ENCODE measurements at regions not wholly inside any gene's neighbourhood (a gene's known extent, or its start where the extent isn't known, plus 50 kb on each side); places are given as distances from the start of the nearest gene placed in this dataset.

DNA sequence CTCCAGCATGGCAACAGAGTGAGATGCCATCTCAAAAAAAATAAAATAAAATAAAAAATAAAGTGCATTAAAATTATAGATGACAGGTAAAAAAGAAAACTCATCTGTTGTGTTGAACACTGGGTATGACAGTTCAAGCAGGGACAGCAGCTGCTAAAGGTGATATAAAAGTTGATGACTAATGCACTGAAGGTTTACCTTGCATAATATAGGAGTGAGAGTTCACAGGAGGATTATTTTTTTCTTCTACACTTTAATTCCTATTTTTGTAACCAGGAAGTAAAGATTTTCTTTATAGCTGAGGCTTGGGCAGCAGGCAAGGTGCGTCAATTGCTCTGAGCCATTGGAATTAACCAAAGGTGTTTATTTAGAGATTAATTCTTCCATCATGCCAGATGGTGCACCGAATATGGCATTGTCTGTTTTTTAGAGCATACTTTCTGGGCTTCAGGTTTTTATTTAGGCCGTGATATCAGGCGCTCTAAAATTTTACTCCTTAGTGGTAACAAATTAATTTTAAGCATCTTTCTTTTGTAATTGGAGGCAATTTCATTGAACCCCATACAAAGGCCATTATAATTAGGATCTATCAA is 337.0 kb upstream of the SLC10A2 start:
- FAIRE-seq (no peak), DNase-seq (ENCODE audit: low read depth in 1 of 2, low spot score in 2 of 2) (no peak)
- no peak overlapping the region for H3K4ac ChIP-seq (replicated peaks; ENCODE audit: insufficient read length, low read depth, low read length)
- POLR2A ChIA-PET (ENCODE audit: partially characterized antibody), result no interaction called here
- no peaks in the 10 kb centered on the region for H3K79me2 ChIP-seq (ENCODE audit: control insufficient read depth in 1 of 2, insufficient read depth in 2 of 2, low read length in 2 of 2)
- no peaks in the 10 kb centered on the region for H3K27me3 ChIP-seq (replicated peaks in 1 of 4; ENCODE audit: control insufficient read depth in 3 of 4, extremely low read depth in 1 of 4, insufficient read depth in 3 of 4, low read length in 3 of 4)
- no peaks in the 10 kb centered on the region for H4K20me1 ChIP-seq (replicated peaks in 1 of 2; ENCODE audit: control insufficient read depth in 1 of 2, insufficient read depth in 2 of 2, low read length in 2 of 2)
- H3K9ac ChIP-seq (replicated peaks in 1 of 4; ENCODE audit: extremely low read depth in 1 of 4, low read depth in 3 of 4, low read length in 3 of 4), result no peak overlapping the region
- no peak overlapping the region for H3K27ac ChIP-seq (ENCODE audit: low read depth, low read length)
- H3K23me2 ChIP-seq (ENCODE audit: low read depth, low read length), result no peaks in the 10 kb centered on the region
- no peak overlapping the region for H4K91ac ChIP-seq (replicated peaks; ENCODE audit: insufficient read length, low read length)
- H2BK15ac ChIP-seq (ENCODE audit: low read length), result no peak overlapping the region
- H2BK12ac ChIP-seq (ENCODE audit: low read depth, low read length), result no peak overlapping the region
- no peak overlapping the region for H3K14ac ChIP-seq (ENCODE audit: insufficient read length)
- H2BK5ac ChIP-seq (ENCODE audit: low read depth, low read length), result no peak overlapping the region
- H3K23ac ChIP-seq (ENCODE audit: insufficient read length), result no peak overlapping the region
- no peak overlapping the region for H3K56ac ChIP-seq (replicated peaks; ENCODE audit: insufficient read length, low read depth, low read length)
- no peak overlapping the region for H3K18ac ChIP-seq (ENCODE audit: extremely low read depth, low read length)
- no peak overlapping the region for H3K4me3 ChIP-seq (ENCODE audit: extremely low read depth in 1 of 4, insufficient read depth in 2 of 4, low read depth in 3 of 4, low read length in 4 of 4)
- 85% methylated on average over 4 of the region's 4 CpGs; no CpG with 5 or more reads in 1 of the 2 experiments for WGBS, 2 experiments (ENCODE audit: extremely low coverage in 1 of 2, insufficient coverage in 1 of 2, insufficient read length in 1 of 2, insufficient replicate concordance in 2 of 2, low coverage in 1 of 2, low lambda C conversion rate in 2 of 2, missing lambda C conversion rate in 1 of 2)
- no peak overlapping the region for H3K4me2 ChIP-seq (ENCODE audit: insufficient read depth in 1 of 2, low read depth in 2 of 2, low read length in 2 of 2)
- no peak overlapping the region for H2AK5ac ChIP-seq (ENCODE audit: low read depth, low read length)
- H3K36me3 ChIP-seq (ENCODE audit: control insufficient read depth in 2 of 4, insufficient read depth in 4 of 4, low read length in 3 of 4), result no peaks in the 10 kb centered on the region; a peak in 1 of 8 replicates
- no peak overlapping the region for H4K5ac ChIP-seq (ENCODE audit: insufficient read length, low read depth, low read length)
- CTCF ChIA-PET (ENCODE audit: partially characterized antibody), result no interaction called here
- no peak overlapping the region for H2BK20ac ChIP-seq (ENCODE audit: low read length)
- H4K8ac ChIP-seq (ENCODE audit: extremely low read depth, insufficient read depth, low read length), result no peak overlapping the region
- H2AFZ ChIP-seq (ENCODE audit: low read length), result no peak overlapping the region
- H3K9me3 ChIP-seq (ENCODE audit: insufficient read depth in 2 of 2, low read depth in 1 of 2, low read length in 1 of 2), result peaks cover 6 to 12% of the 10 kb centered on the region in 2 experiments
- peaks cover 0 to 14% (median 10%) of the 10 kb centered on the region in 4 experiments; a peak in 5 of 7 replicates for H3K4me1 ChIP-seq (replicated peaks in 1 of 4; ENCODE audit: control insufficient read depth in 3 of 4, insufficient read depth in 4 of 4, low read length in 3 of 4)
- H3K79me1 ChIP-seq (ENCODE audit: low read depth, low read length), result no peaks in the 10 kb centered on the region
- H2BK120ac ChIP-seq (replicated peaks; ENCODE audit: low read depth, low read length), result no peak overlapping the region
- TF ChIP-seq EZH2 (IDR thresholded peaks at IDR 0.05; ENCODE audit: low read depth, low read length, severe bottlenecking), result no peak
- no peak for TF ChIP-seq EP300 (IDR thresholded peaks at IDR 0.05; ENCODE audit: borderline replicate concordance in 1 of 2, low read depth in 2 of 2, low read length in 2 of 2)
- TF ChIP-seq, protein P1, sequence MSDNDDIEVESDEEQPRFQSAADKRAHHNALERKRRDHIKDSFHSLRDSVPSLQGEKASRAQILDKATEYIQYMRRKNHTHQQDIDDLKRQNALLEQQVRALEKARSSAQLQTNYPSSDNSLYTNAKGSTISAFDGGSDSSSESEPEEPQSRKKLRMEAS (IDR thresholded peaks at IDR 0.05), result no peak
- TF ChIP-seq KDM5A (IDR thresholded peaks at IDR 0.05; ENCODE audit: low read length), result no peak
- TF ChIP-seq YY1 (IDR thresholded peaks at IDR 0.05; ENCODE audit: low read depth, low read length), result no peak
- no peak for TF ChIP-seq SUZ12 (IDR thresholded peaks at IDR 0.05; ENCODE audit: low read length)
- TF ChIP-seq, protein P2, sequence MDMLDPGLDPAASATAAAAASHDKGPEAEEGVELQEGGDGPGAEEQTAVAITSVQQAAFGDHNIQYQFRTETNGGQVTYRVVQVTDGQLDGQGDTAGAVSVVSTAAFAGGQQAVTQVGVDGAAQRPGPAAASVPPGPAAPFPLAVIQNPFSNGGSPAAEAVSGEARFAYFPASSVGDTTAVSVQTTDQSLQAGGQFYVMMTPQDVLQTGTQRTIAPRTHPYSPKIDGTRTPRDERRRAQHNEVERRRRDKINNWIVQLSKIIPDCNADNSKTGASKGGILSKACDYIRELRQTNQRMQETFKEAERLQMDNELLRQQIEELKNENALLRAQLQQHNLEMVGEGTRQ (IDR thresholded peaks at IDR 0.05; ENCODE audit: low read length), result no peak
- no peak for TF ChIP-seq SIRT6 (IDR thresholded peaks at IDR 0.05; ENCODE audit: low read length)
- TF ChIP-seq CHD1 (IDR thresholded peaks at IDR 0.05; ENCODE audit: low read depth, low read length), result no peak
- TF ChIP-seq SP1 (IDR thresholded peaks at IDR 0.05; ENCODE audit: low read depth, low read length), result no peak
- no peak for TF ChIP-seq JUN (IDR thresholded peaks at IDR 0.05; ENCODE audit: low read depth, low read length)
- no peak for TF ChIP-seq RNF2 (IDR thresholded peaks at IDR 0.05; ENCODE audit: borderline replicate concordance, low read depth, low read length, missing control alignments, poor library complexity, severe bottlenecking)
- no peak for TF ChIP-seq KDM1A (IDR thresholded peaks at IDR 0.05; ENCODE audit: borderline replicate concordance, low read length)
